ENCODE measurements at regions not wholly inside any gene's neighbourhood (a gene's known extent, or its start where the extent isn't known, plus 50 kb on each side); places are given as distances from the start of the nearest gene placed in this dataset.

- Histone ChIP-seq H3K9me3 (ENCODE audit: low read depth) (no peaks in the 10 kb centered on the region), H3K27ac (no peak overlapping the region), H3K4me1 (no peaks in the 10 kb centered on the region), H3K4me3 (no peak overlapping the region), H2AFZ (replicated peaks) (no peak overlapping the region), H3K79me2 (ENCODE audit: low read depth) (no peaks in the 10 kb centered on the region), H3K36me3 (no peaks in the 10 kb centered on the region), H3K4me2 (no peak overlapping the region), H3K27me3 (no peaks in the 10 kb centered on the region), H4K20me1 (ENCODE audit: low read depth) (no peaks in the 10 kb centered on the region), H3F3A (ENCODE audit: low read depth) (no peaks in the 10 kb centered on the region), H3K9ac (no peak overlapping the region)
- Mint-ChIP-seq H3K27me3 (ENCODE audit: insufficient read depth, low read depth) (peaks cover 2% of the 10 kb centered on the region), H3K4me3 (no peak overlapping the region), H3K36me3 (peaks cover 2% of the 10 kb centered on the region), H3K27ac (no peak overlapping the region), H3K4me1 (no peaks in the 10 kb centered on the region), H3K9me3 (peaks cover 15% of the 10 kb centered on the region)
- TF ChIP-seq EZH2phosphoT487 (IDR thresholded peaks at IDR 0.05): no peak
- TF ChIP-seq EZH2 (IDR thresholded peaks at IDR 0.05): no peak
- no peak for TF ChIP-seq CTCF (IDR thresholded peaks at IDR 0.05)
- no peak for DNase-seq (ENCODE audit: low spot score)
These were observed 68.6 kb upstream of the COL5A2 start for GRCh38 chr2:189248141-189248540.

GRCh38 chr2:189249171-189249570 is 69.6 kb upstream of the COL5A2 start:
- Histone ChIP-seq H2AFZ (replicated peaks) (no peak overlapping the region), H3K9ac (no peak overlapping the region), H3K9me3 (ENCODE audit: low read depth) (no peaks in the 10 kb centered on the region), H3F3A (ENCODE audit: low read depth) (no peaks in the 10 kb centered on the region), H3K79me2 (ENCODE audit: low read depth) (no peaks in the 10 kb centered on the region), H4K20me1 (ENCODE audit: low read depth) (no peaks in the 10 kb centered on the region), H3K4me1 (no peaks in the 10 kb centered on the region), H3K4me3 (no peak overlapping the region), H3K36me3 (no peaks in the 10 kb centered on the region), H3K27me3 (no peaks in the 10 kb centered on the region), H3K27ac (no peak overlapping the region), H3K4me2 (no peak overlapping the region)
- Mint-ChIP-seq H3K36me3 (no peaks in the 10 kb centered on the region), H3K27me3 (ENCODE audit: insufficient read depth, low read depth) (peaks cover 2% of the 10 kb centered on the region), H3K4me1 (no peaks in the 10 kb centered on the region), H3K27ac (no peak overlapping the region), H3K4me3 (no peak overlapping the region), H3K9me3 (peaks cover 8% of the 10 kb centered on the region)
- no peak for DNase-seq (ENCODE audit: low spot score)
- no peak for TF ChIP-seq EZH2phosphoT487 (IDR thresholded peaks at IDR 0.05)
- no peak for TF ChIP-seq EZH2 (IDR thresholded peaks at IDR 0.05)
- TF ChIP-seq CTCF (IDR thresholded peaks at IDR 0.05): no peak

- TF ChIP-seq CTCF (IDR thresholded peaks at IDR 0.05) (no peak), EZH2phosphoT487 (IDR thresholded peaks at IDR 0.05) (no peak)
- Histone ChIP-seq H3K36me3 (no peaks in the 10 kb centered on the region), H3K9ac (no peak overlapping the region), H2AFZ (replicated peaks) (no peak overlapping the region), H3K27me3 (no peaks in the 10 kb centered on the region), H3K79me2 (ENCODE audit: low read depth) (no peaks in the 10 kb centered on the region), H3F3A (ENCODE audit: low read depth) (no peaks in the 10 kb centered on the region), H3K27ac (no peak overlapping the region), H3K4me3 (no peak overlapping the region), H3K4me2 (no peak overlapping the region), H3K9me3 (ENCODE audit: low read depth) (no peaks in the 10 kb centered on the region), H4K20me1 (ENCODE audit: low read depth) (no peaks in the 10 kb centered on the region), H3K4me1 (no peaks in the 10 kb centered on the region)
- Mint-ChIP-seq H3K9me3 (peaks cover 1% of the 10 kb centered on the region), H3K36me3 (no peaks in the 10 kb centered on the region), H3K4me1 (no peaks in the 10 kb centered on the region), H3K27ac (no peak overlapping the region), H3K27me3 (ENCODE audit: insufficient read depth, low read depth) (peaks cover 1% of the 10 kb centered on the region), H3K4me3 (no peak overlapping the region)
- DNase-seq (ENCODE audit: low spot score): no peak
These were observed 70.3 kb upstream of the COL5A2 start for GRCh38 chr2:189249901-189250300.
